ENCODE measurements at regions not wholly inside any gene's neighbourhood (a gene's known extent, or its start where the extent isn't known, plus 50 kb on each side); places are given as distances from the start of the nearest gene placed in this dataset.

DNA sequence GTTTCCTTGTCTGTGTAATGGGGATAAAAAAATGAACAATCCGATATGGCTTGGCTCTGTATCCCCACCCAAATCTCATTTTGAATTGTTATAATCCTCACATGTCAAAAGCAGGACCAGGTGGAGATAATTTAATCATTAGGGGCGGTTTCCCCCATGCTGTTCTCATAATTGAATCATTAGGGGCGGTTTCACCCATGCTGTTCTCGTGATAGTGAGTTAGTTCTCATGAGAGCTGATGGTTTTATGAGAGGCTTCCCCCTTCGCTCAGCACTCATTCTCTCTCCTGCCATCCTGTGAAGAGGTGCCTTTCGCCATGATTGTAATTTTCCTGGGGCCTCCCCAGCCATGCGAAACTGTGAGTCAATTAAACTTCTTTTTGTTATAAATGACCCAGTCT, 633.5 kb downstream of the RAPGEF2 start:
- Mint-ChIP-seq H3K27me3 (no peaks in the 10 kb centered on the region), H3K36me3 (ENCODE audit: insufficient read depth) (no peaks in the 10 kb centered on the region), H3K27ac (no peak overlapping the region), H3K4me3 (ENCODE audit: low read depth) (no peak overlapping the region), H3K4me1 (ENCODE audit: low read depth) (no peaks in the 10 kb centered on the region), H3K9me3 (ENCODE audit: low read depth) (peaks cover 12% of the 10 kb centered on the region)
- DNase-seq (ENCODE audit: low spot score, unreplicated experiment) = no peak
- TF ChIP-seq, protein P1, sequence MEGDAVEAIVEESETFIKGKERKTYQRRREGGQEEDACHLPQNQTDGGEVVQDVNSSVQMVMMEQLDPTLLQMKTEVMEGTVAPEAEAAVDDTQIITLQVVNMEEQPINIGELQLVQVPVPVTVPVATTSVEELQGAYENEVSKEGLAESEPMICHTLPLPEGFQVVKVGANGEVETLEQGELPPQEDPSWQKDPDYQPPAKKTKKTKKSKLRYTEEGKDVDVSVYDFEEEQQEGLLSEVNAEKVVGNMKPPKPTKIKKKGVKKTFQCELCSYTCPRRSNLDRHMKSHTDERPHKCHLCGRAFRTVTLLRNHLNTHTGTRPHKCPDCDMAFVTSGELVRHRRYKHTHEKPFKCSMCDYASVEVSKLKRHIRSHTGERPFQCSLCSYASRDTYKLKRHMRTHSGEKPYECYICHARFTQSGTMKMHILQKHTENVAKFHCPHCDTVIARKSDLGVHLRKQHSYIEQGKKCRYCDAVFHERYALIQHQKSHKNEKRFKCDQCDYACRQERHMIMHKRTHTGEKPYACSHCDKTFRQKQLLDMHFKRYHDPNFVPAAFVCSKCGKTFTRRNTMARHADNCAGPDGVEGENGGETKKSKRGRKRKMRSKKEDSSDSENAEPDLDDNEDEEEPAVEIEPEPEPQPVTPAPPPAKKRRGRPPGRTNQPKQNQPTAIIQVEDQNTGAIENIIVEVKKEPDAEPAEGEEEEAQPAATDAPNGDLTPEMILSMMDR (IDR thresholded peaks at IDR 0.05; ENCODE audit: unreplicated experiment) = no peak

DNA sequence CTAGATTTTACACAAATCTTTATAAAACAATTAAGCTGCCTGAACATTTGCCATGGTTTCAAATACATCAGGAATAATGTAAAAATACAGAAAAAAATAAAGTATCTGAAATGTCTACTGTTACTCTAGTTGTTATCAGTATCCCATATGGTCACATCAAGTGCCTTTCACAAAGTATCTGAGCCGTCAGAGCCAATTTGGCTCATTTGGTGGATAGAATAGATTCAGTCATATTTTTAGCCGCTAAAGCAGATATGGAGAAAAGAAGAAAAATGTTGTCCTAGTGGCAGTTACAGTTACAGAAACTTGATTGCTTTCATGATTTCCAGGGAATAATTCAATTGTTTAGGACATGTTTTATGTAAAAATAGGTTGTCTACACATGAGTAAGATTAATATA, 641.1 kb downstream of the RAPGEF2 start:
- DNase-seq (ENCODE audit: low spot score, unreplicated experiment) = no peak
- no peak overlapping the region for H3K4me3 Mint-ChIP-seq (ENCODE audit: low read depth)
- no peak overlapping the region for H3K27ac Mint-ChIP-seq
- peaks cover 23% of the 10 kb centered on the region for H3K9me3 Mint-ChIP-seq (ENCODE audit: low read depth)
- TF ChIP-seq, protein P1 (IDR thresholded peaks at IDR 0.05; ENCODE audit: unreplicated experiment) = no peak
- no peaks in the 10 kb centered on the region for H3K36me3 Mint-ChIP-seq (ENCODE audit: insufficient read depth)
- H3K4me1 Mint-ChIP-seq (ENCODE audit: low read depth) = no peaks in the 10 kb centered on the region
- H3K27me3 Mint-ChIP-seq = no peaks in the 10 kb centered on the region

DNA sequence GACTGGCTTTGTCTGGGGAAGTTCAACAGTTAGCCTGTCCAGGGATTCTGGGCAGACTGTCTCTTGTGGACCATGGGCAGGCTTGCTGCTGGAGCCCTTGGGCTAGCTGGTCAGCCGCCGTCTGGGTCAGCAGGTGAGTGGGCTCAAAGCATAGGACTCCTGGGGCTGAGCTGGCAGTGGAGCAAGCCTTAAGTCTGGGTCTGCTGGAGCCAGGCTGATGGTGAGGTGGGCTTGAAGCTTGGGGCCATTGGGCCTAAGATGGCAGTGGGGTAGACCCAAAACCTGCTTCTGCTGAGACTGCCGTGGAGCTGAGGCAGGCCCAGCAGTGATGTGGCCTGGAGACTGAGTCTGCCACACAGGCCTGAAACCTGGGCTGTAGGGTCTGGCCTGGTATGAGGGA, 645.1 kb downstream of the RAPGEF2 start:
- no peak overlapping the region for H3K4me3 Mint-ChIP-seq (ENCODE audit: low read depth)
- H3K27ac Mint-ChIP-seq = peak overlapping the region; percentile 13
- peaks cover 8% of the 10 kb centered on the region for H3K9me3 Mint-ChIP-seq (ENCODE audit: low read depth)
- TF ChIP-seq, protein P1 (IDR thresholded peaks at IDR 0.05; ENCODE audit: unreplicated experiment) = no peak
- no peaks in the 10 kb centered on the region for H3K36me3 Mint-ChIP-seq (ENCODE audit: insufficient read depth)
- H3K4me1 Mint-ChIP-seq (ENCODE audit: low read depth) = no peaks in the 10 kb centered on the region
- no peak for DNase-seq (ENCODE audit: low spot score, unreplicated experiment)
- H3K27me3 Mint-ChIP-seq = no peaks in the 10 kb centered on the region

DNA sequence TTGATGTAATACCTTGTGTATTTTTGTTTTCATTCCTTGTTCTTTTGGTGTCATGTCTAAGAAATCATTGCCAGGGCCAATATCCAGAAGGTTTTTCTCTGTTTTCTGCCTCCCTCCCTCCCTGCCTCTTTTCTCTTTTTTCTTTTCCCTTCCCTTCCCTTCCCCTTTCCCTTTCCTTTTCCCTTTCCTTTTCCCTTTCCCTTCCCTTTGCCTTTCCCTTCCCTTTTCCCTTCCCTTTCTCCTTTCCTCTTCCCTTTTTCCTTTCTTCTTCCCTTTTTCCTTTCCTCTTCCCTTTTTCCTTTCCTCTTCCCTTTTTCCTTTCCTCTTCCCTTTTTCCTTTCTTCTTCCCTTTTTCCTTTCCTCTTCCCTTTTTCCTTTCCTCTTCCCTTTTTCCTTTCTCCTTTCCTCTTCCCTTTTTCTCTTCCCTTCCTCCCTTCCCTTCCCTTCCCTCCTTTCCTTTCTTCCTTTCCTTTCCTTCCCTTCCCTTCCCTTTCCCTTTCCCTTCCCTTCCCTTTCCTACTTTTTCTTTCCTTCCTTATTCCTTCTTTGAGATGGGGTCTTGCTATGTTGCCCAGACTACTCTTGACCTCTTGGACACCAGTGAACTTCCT, 646.1 kb downstream of the RAPGEF2 start:
- Mint-ChIP-seq H3K4me3 (ENCODE audit: low read depth) (no peak overlapping the region), H3K27ac (no peak overlapping the region), H3K27me3 (no peaks in the 10 kb centered on the region), H3K36me3 (ENCODE audit: insufficient read depth) (no peaks in the 10 kb centered on the region), H3K9me3 (ENCODE audit: low read depth) (peaks cover 13% of the 10 kb centered on the region), H3K4me1 (ENCODE audit: low read depth) (no peaks in the 10 kb centered on the region)
- no peak for DNase-seq (ENCODE audit: low spot score, unreplicated experiment)
- TF ChIP-seq, protein P1 (IDR thresholded peaks at IDR 0.05; ENCODE audit: unreplicated experiment) = no peak

DNA sequence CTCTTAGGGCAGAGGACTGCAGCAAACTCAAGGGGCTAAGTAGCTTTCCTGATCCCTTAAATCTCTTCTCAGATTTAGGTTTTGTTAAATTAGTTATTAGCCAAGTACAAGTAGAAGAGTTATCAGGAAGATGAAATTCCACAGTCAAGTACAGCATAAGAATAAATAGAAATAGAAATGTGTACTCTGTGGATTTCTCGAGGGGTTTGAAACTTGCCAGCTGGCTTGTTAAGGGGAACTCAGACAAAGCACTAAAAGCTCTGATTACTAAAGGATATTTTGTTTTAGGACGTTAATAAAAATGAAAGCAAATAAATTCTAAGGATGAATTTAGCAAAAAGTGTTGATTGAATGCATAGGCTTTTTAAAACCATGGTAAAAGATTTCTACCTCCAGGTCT, 654.6 kb downstream of the RAPGEF2 start:
- Mint-ChIP-seq H3K9me3 (ENCODE audit: low read depth) (peaks cover 25% of the 10 kb centered on the region), H3K27ac (no peak overlapping the region), H3K27me3 (no peaks in the 10 kb centered on the region), H3K4me1 (ENCODE audit: low read depth) (no peaks in the 10 kb centered on the region), H3K36me3 (ENCODE audit: insufficient read depth) (no peaks in the 10 kb centered on the region), H3K4me3 (ENCODE audit: low read depth) (no peak overlapping the region)
- TF ChIP-seq, protein P1 (IDR thresholded peaks at IDR 0.05; ENCODE audit: unreplicated experiment) = no peak
- DNase-seq (ENCODE audit: low spot score, unreplicated experiment) = no peak

Data from progenitor cell of endocrine pancreas (in vitro differentiated cells).